HEK293 (cell line): ENCODE measurements at regions not wholly inside any gene's neighbourhood (a gene's known extent, or its start where the extent isn't known, plus 50 kb on each side); places are given as distances from the start of the nearest gene placed in this dataset.

ENCODE experiments used
- MEIS1 ChIP-seq: sonication (generic); formaldehyde crosslinking; IDR thresholded peaks from 2 replicates; pipeline ENCODE4 v1.8.1; 2022; ENCODE audit warnings: missing genetic modification reagents, mild to moderate bottlenecking, borderline replicate concordance
- SCRT2 ChIP-seq: fragments of 450-650 bp; formaldehyde crosslinking; IDR thresholded peaks from 2 replicates; pipeline ENCODE4 v1.5.1; 2016; ENCODE audit warnings: missing biosample characterization, missing genetic modification characterization
- TCF7L2 ChIP-seq: IDR thresholded peaks from 2 replicates; pipeline ENCODE4 v1.6.1; 2011; ENCODE audit warnings: low read depth, mild to moderate bottlenecking, inconsistent platforms, low read length, moderate library complexity, borderline replicate concordance
- YY1 ChIP-seq: fragments of 450-650 bp; formaldehyde crosslinking; IDR thresholded peaks from 2 replicates; pipeline ENCODE4 v1.5.1; 2018; ENCODE audit warnings: missing biosample characterization, missing genetic modification characterization
- ZNF280C ChIP-seq: fragments of 450-650 bp; formaldehyde crosslinking; IDR thresholded peaks from 2 replicates; pipeline ENCODE4 v1.5.1; 2016; ENCODE audit warnings: missing biosample characterization, missing genetic modification characterization
- ZNF354C ChIP-seq: fragments of 450-650 bp; formaldehyde crosslinking; IDR thresholded peaks from 2 replicates; pipeline ENCODE4 v1.5.1; 2016; ENCODE audit warnings: missing biosample characterization, missing genetic modification characterization, low read depth, borderline replicate concordance
- ZNF747 ChIP-seq: fragments of 450-650 bp; formaldehyde crosslinking; IDR thresholded peaks from 2 replicates; pipeline ENCODE4 v1.5.1; 2016; ENCODE audit warnings: missing biosample characterization, missing genetic modification characterization
- ZNF791 ChIP-seq: fragments of 450-650 bp; formaldehyde crosslinking; IDR thresholded peaks from 2 replicates; pipeline ENCODE4 v1.5.1; 2016; ENCODE audit warnings: missing biosample characterization, missing genetic modification characterization
- TF ChIP-seq, protein P1 (sequence below): fragments of 450-650 bp; formaldehyde crosslinking; IDR thresholded peaks from 2 replicates; pipeline ENCODE4 v1.5.1; 2016; ENCODE audit warnings: missing biosample characterization, missing genetic modification characterization
- TF ChIP-seq, protein P2 (sequence below): fragments of 450-650 bp; formaldehyde crosslinking; IDR thresholded peaks from 2 replicates; pipeline ENCODE4 v1.5.1; 2016; ENCODE audit warnings: missing biosample characterization, missing genetic modification characterization
- TF ChIP-seq, protein P3 (sequence below): sonication (generic); formaldehyde crosslinking; IDR thresholded peaks from 2 replicates; pipeline ENCODE4 v1.8.1; 2022; ENCODE audit warnings: mild to moderate bottlenecking, moderate library complexity, missing genetic modification reagents

DNA sequence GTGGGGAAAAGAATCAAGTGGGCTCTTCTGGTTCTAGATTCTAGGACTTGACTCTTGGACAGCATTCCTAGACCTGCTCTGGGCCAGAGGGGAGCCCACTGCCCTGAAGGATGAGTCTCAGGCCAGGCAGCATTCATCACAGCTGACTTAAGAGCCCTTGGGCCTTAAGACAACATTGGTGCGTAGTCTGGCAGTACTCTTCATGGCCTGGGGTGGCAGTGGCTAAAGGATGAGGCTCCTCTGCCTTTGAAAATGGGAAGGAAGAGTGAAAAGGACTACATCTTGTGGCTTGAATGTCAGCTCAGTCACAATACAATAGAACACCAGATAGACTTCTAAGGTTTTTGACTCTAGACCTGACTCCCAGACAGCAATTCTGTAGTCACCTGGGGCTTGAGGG is 1415.1 kb upstream of the PRMT6 start:
- TF ChIP-seq, protein P1, sequence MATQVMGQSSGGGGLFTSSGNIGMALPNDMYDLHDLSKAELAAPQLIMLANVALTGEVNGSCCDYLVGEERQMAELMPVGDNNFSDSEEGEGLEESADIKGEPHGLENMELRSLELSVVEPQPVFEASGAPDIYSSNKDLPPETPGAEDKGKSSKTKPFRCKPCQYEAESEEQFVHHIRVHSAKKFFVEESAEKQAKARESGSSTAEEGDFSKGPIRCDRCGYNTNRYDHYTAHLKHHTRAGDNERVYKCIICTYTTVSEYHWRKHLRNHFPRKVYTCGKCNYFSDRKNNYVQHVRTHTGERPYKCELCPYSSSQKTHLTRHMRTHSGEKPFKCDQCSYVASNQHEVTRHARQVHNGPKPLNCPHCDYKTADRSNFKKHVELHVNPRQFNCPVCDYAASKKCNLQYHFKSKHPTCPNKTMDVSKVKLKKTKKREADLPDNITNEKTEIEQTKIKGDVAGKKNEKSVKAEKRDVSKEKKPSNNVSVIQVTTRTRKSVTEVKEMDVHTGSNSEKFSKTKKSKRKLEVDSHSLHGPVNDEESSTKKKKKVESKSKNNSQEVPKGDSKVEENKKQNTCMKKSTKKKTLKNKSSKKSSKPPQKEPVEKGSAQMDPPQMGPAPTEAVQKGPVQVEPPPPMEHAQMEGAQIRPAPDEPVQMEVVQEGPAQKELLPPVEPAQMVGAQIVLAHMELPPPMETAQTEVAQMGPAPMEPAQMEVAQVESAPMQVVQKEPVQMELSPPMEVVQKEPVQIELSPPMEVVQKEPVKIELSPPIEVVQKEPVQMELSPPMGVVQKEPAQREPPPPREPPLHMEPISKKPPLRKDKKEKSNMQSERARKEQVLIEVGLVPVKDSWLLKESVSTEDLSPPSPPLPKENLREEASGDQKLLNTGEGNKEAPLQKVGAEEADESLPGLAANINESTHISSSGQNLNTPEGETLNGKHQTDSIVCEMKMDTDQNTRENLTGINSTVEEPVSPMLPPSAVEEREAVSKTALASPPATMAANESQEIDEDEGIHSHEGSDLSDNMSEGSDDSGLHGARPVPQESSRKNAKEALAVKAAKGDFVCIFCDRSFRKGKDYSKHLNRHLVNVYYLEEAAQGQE (tag by site-specific recombination), result no peak
- TF ChIP-seq, protein P2, sequence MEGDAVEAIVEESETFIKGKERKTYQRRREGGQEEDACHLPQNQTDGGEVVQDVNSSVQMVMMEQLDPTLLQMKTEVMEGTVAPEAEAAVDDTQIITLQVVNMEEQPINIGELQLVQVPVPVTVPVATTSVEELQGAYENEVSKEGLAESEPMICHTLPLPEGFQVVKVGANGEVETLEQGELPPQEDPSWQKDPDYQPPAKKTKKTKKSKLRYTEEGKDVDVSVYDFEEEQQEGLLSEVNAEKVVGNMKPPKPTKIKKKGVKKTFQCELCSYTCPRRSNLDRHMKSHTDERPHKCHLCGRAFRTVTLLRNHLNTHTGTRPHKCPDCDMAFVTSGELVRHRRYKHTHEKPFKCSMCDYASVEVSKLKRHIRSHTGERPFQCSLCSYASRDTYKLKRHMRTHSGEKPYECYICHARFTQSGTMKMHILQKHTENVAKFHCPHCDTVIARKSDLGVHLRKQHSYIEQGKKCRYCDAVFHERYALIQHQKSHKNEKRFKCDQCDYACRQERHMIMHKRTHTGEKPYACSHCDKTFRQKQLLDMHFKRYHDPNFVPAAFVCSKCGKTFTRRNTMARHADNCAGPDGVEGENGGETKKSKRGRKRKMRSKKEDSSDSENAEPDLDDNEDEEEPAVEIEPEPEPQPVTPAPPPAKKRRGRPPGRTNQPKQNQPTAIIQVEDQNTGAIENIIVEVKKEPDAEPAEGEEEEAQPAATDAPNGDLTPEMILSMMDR (tag by site-specific recombination), result no peak
- TF ChIP-seq, protein P3, sequence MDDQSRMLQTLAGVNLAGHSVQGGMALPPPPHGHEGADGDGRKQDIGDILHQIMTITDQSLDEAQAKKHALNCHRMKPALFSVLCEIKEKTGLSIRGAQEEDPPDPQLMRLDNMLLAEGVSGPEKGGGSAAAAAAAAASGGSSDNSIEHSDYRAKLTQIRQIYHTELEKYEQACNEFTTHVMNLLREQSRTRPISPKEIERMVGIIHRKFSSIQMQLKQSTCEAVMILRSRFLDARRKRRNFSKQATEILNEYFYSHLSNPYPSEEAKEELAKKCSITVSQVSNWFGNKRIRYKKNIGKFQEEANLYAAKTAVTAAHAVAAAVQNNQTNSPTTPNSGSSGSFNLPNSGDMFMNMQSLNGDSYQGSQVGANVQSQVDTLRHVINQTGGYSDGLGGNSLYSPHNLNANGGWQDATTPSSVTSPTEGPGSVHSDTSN, result no peak
- TF ChIP-seq SCRT2 (tag by site-specific recombination) (no peak), ZNF354C (tag by site-specific recombination) (no peak), ZNF280C (no peak), ZNF791 (tag by site-specific recombination) (no peak), YY1 (tag by site-specific recombination) (no peak), TCF7L2 (no peak), MEIS1 (CRISPR knock-in tag) (no peak), ZNF747 (tag by site-specific recombination) (no peak)
